ENCODE measurements at regions not wholly inside any gene's neighbourhood (a gene's known extent, or its start where the extent isn't known, plus 50 kb on each side); places are given as distances from the start of the nearest gene placed in this dataset.
A peak's percentile ranks its signal among the peaks of the same experiment; 100 is the strongest.

GRCh38 chr11:116096272-116096995 lies 592.2 kb upstream of the CADM1 start:
- Histone ChIP-seq H3K27ac (ENCODE audit: low read depth, low read length) (no peak overlapping the region), H3K27me3 (ENCODE audit: control insufficient read depth, insufficient read depth, low read length, poor library complexity, severe bottlenecking) (no peaks in the 10 kb centered on the region), H3K4me3 (ENCODE audit: low read length) (no peak overlapping the region), H3K4me1 (ENCODE audit: control insufficient read depth, insufficient read depth, low read length) (peaks cover 16% of the 10 kb centered on the region), H3K9ac (ENCODE audit: extremely low read depth, low read length, poor library complexity, severe bottlenecking) (no peak overlapping the region), H3K36me3 (ENCODE audit: control insufficient read depth, insufficient read depth, low read length) (no peaks in the 10 kb centered on the region), H3K9me3 (ENCODE audit: control insufficient read depth, low read length) (no peaks in the 10 kb centered on the region)
- WGBS, 2 experiments (ENCODE audit: insufficient coverage in 1 of 2, insufficient read length in 1 of 2): 89 to 91% methylated on average over 10 to 12 of the region's 12 CpGs
- no peaks in the 10 kb centered on the region for H3K9me3 Mint-ChIP-seq
- H3K36me3 Mint-ChIP-seq (ENCODE audit: low read depth): no peaks in the 10 kb centered on the region
- DNase-seq: peak; percentile 13
- peaks cover 12% of the 10 kb centered on the region for H3K27me3 Mint-ChIP-seq (ENCODE audit: insufficient read depth)
- H3K27ac Mint-ChIP-seq: no peak overlapping the region
- H3K4me3 Mint-ChIP-seq: no peak overlapping the region
- TF ChIP-seq CTCF (conservative IDR thresholded peaks at IDR 0.05): no peak
- peaks cover 30% of the 10 kb centered on the region for H3K4me1 Mint-ChIP-seq

- Mint-ChIP-seq H3K27ac (no peak overlapping the region), H3K27me3 (ENCODE audit: insufficient read depth) (peaks cover 6% of the 10 kb centered on the region), H3K4me3 (no peak overlapping the region), H3K9me3 (no peaks in the 10 kb centered on the region), H3K4me1 (peaks cover 31% of the 10 kb centered on the region), H3K36me3 (ENCODE audit: low read depth) (no peaks in the 10 kb centered on the region)
- no peak overlapping the region for H3K4me3 ChIP-seq (ENCODE audit: low read length)
- no peaks in the 10 kb centered on the region for H3K36me3 ChIP-seq (ENCODE audit: control insufficient read depth, insufficient read depth, low read length)
- H3K9me3 ChIP-seq (ENCODE audit: control insufficient read depth, low read length): no peaks in the 10 kb centered on the region
- H3K27me3 ChIP-seq (ENCODE audit: control insufficient read depth, insufficient read depth, low read length, poor library complexity, severe bottlenecking): no peaks in the 10 kb centered on the region
- no peak overlapping the region for H3K27ac ChIP-seq (ENCODE audit: low read depth, low read length)
- H3K9ac ChIP-seq (ENCODE audit: extremely low read depth, low read length, poor library complexity, severe bottlenecking): no peak overlapping the region
- no peak for TF ChIP-seq CTCF (conservative IDR thresholded peaks at IDR 0.05)
- DNase-seq: peak; percentile 47
- WGBS, 2 experiments (ENCODE audit: insufficient coverage in 1 of 2, insufficient read length in 1 of 2): 80% methylated on average over 2 of the region's 2 CpGs; no CpG with 5 or more reads in 1 of the 2 experiments
- H3K4me1 ChIP-seq (ENCODE audit: control insufficient read depth, insufficient read depth, low read length): peaks cover 11% of the 10 kb centered on the region
Observed at GRCh38 chr11:116093481-116094270, 589.5 kb upstream of the CADM1 start.

- no peak overlapping the region for H3K4me3 Mint-ChIP-seq
- no peak overlapping the region for H3K9ac ChIP-seq (ENCODE audit: extremely low read depth, low read length, poor library complexity, severe bottlenecking)
- H3K4me3 ChIP-seq (ENCODE audit: low read length): no peak overlapping the region
- peaks cover 36% of the 10 kb centered on the region for H3K4me1 Mint-ChIP-seq
- H3K4me1 ChIP-seq (ENCODE audit: control insufficient read depth, insufficient read depth, low read length): peaks cover 9% of the 10 kb centered on the region
- H3K27ac Mint-ChIP-seq: no peak overlapping the region
- no peaks in the 10 kb centered on the region for H3K27me3 ChIP-seq (ENCODE audit: control insufficient read depth, insufficient read depth, low read length, poor library complexity, severe bottlenecking)
- peaks cover 6% of the 10 kb centered on the region for H3K27me3 Mint-ChIP-seq (ENCODE audit: insufficient read depth)
- H3K36me3 ChIP-seq (ENCODE audit: control insufficient read depth, insufficient read depth, low read length): no peaks in the 10 kb centered on the region
- 88 to 91% methylated on average over 6 to 7 of the region's 7 CpGs for WGBS, 2 experiments (ENCODE audit: insufficient coverage in 1 of 2, insufficient read length in 1 of 2)
- no peaks in the 10 kb centered on the region for H3K9me3 Mint-ChIP-seq
- no peak overlapping the region for H3K27ac ChIP-seq (ENCODE audit: low read depth, low read length)
- no peaks in the 10 kb centered on the region for H3K9me3 ChIP-seq (ENCODE audit: control insufficient read depth, low read length)
- peak; percentile 32 for DNase-seq
- TF ChIP-seq CTCF (conservative IDR thresholded peaks at IDR 0.05): no peak
- H3K36me3 Mint-ChIP-seq (ENCODE audit: low read depth): no peaks in the 10 kb centered on the region
Observed at GRCh38 chr11:116093065-116093464, 588.9 kb upstream of the CADM1 start.

Measured in endodermal cell (in vitro differentiated cells).